ENCODE measurements at regions not wholly inside any gene's neighbourhood (a gene's known extent, or its start where the extent isn't known, plus 50 kb on each side); places are given as distances from the start of the nearest gene placed in this dataset.

GRCh38 chr3:64872345-64872744 is 184.5 kb upstream of the ADAMTS9 start:
- TF ChIP-seq SP1 (IDR thresholded peaks at IDR 0.05) (no peak), NFRKB (IDR thresholded peaks at IDR 0.05) (no peak), HDGF (IDR thresholded peaks at IDR 0.05; ENCODE audit: borderline replicate concordance) (no peak), ARNT (IDR thresholded peaks at IDR 0.05) (no peak), PKNOX1 (IDR thresholded peaks at IDR 0.05) (no peak), BHLHE40 (IDR thresholded peaks at IDR 0.05; ENCODE audit: borderline replicate concordance) (no peak), FOXM1 (IDR thresholded peaks at IDR 0.05; ENCODE audit: borderline replicate concordance) (no peak), TARDBP (IDR thresholded peaks at IDR 0.05) (no peak), L3MBTL2 (conservative IDR thresholded peaks at IDR 0.05) (no peak), LEF1 (IDR thresholded peaks at IDR 0.05; ENCODE audit: borderline replicate concordance) (no peak), FOXK2 (IDR thresholded peaks at IDR 0.05) (no peak)

Data from HEK293T (cell line).